Activated CD8-positive, alpha-beta T cell treated with anti-CD3 and anti-CD28 coated beads for 36 hours (primary cell): ENCODE measurements at regions not wholly inside any gene's neighbourhood (a gene's known extent, or its start where the extent isn't known, plus 50 kb on each side); places are given as distances from the start of the nearest gene placed in this dataset.

ENCODE experiments used
- ATAC-seq: fragments of 200-7000 bp; cut with Tn5 transposase; one replicate; pipeline ENCODE4 v1.10.0; 2021; ENCODE audit warnings: mild to moderate bottlenecking, moderate library complexity
- CTCF ChIA-PET: fragments of 350-600 bp; sonication (Branson Sonifier 250); formaldehyde crosslinking; loops from one replicate; lab custom pipeline; 2021; ENCODE audit warnings: antibody characterized with exemption; lab: Charles Lee
- POLR2A ChIA-PET: fragments of 350-600 bp; sonication (Branson Sonifier 250); formaldehyde crosslinking; loops from one replicate; lab custom pipeline; 2021; ENCODE audit warnings: antibody characterized with exemption; lab: Charles Lee
- DNase-seq: peaks from one replicate; pipeline ENCODE4 v3.0.0-alpha.2; 2020
- H3K27ac Mint-ChIP-seq: one replicate; pipeline ENCODE4 v1.8.0; 2021; ENCODE audit warnings: mild to moderate bottlenecking, mixed read lengths
- H3K27me3 Mint-ChIP-seq: one replicate; pipeline ENCODE4 v1.8.0; 2021; ENCODE audit warnings: mixed read lengths
- H3K36me3 Mint-ChIP-seq: one replicate; pipeline ENCODE4 v1.8.0; 2021; ENCODE audit warnings: low read depth, mixed read lengths
- H3K4me1 Mint-ChIP-seq: one replicate; pipeline ENCODE4 v1.8.0; 2021; ENCODE audit warnings: low read depth, mixed read lengths
- H3K4me3 Mint-ChIP-seq: one replicate; pipeline ENCODE4 v1.8.0; 2021; ENCODE audit warnings: mild to moderate bottlenecking, moderate library complexity, mixed read lengths
- H3K9me3 Mint-ChIP-seq: one replicate; pipeline ENCODE4 v1.8.0; 2021; ENCODE audit warnings: mixed read lengths
- CTCF ChIP-seq: fragments of 200-600 bp; IDR thresholded peaks from one replicate; pipeline ENCODE4 v1.8.0; 2022; ENCODE audit warnings: antibody characterized with exemption, mild to moderate bottlenecking
- intact Hi-C: fragments of 100-400 bp; cut with micrococcal nuclease; formaldehyde crosslinking; loops from one replicate; pipeline ENCODE4 v1.10.0; 2022

DNA sequence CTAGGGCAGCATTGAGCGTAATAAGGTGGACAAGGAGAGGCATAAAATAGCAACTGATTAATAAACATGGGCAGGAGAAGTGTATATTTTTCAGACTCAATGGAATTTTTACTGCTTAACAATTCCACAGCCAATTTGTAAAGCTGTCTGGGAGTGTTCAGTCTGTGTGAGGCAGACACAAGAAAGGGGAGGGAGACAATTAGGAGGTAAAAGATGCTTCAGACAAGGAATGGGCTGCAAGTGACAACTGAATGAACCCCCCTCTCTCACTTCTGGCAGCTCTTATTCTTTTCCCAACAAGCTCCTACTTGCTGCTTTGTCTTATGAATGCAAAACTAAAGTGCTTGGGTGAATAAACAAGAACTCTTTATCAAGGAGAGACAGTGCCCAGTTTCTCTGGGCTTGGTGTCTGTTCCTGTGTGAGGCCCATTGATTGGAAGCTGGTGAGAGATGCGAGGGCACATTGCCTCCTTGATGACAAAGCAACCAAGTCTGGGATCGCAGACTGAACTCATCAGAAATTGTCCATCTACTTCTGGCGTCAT is 575.3 kb downstream of the RNF144B start:
- no peak for TF ChIP-seq CTCF
- H3K4me1 Mint-ChIP-seq, result no peaks in the 10 kb centered on the region
- no peak overlapping the region for H3K4me3 Mint-ChIP-seq
- H3K36me3 Mint-ChIP-seq, result no peaks in the 10 kb centered on the region
- H3K27me3 Mint-ChIP-seq, result no peaks in the 10 kb centered on the region
- intact Hi-C loops, result no loop called here
- H3K9me3 Mint-ChIP-seq, result peaks cover 13% of the 10 kb centered on the region
- CTCF ChIA-PET, result no interaction called here
- POLR2A ChIA-PET, result no interaction called here
- ATAC-seq, result no peak
- DNase-seq, result no peak
- H3K27ac Mint-ChIP-seq, result no peak overlapping the region

DNA sequence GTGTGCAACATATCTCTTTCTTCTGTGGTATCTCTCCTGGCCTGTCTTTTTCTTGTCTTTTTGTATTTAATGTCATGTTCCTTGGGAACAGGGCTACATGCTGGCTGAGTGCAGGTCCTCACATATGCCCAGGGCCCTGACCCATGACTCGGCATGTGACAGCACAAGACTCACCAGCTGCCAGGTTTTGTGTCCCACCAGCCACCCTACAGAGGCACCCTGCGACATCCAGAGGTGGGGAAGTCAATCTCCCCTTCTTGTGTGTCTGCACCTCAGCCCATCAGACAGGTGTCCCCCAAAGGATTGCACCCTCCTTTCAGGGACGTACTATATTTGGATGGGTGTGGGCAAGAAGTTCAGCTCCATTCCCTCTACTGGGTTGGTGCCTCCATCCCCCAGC is 576.3 kb downstream of the RNF144B start:
- ChIA-PET POLR2A (no interaction called here), CTCF (no interaction called here)
- no peaks in the 10 kb centered on the region for H3K4me1 Mint-ChIP-seq
- H3K36me3 Mint-ChIP-seq, result no peaks in the 10 kb centered on the region
- intact Hi-C loops, result no loop called here
- DNase-seq (no peak), ATAC-seq (no peak)
- no peak overlapping the region for H3K27ac Mint-ChIP-seq
- no peak for TF ChIP-seq CTCF
- H3K9me3 Mint-ChIP-seq, result peaks cover 13% of the 10 kb centered on the region
- H3K27me3 Mint-ChIP-seq, result no peaks in the 10 kb centered on the region
- H3K4me3 Mint-ChIP-seq, result no peak overlapping the region

DNA sequence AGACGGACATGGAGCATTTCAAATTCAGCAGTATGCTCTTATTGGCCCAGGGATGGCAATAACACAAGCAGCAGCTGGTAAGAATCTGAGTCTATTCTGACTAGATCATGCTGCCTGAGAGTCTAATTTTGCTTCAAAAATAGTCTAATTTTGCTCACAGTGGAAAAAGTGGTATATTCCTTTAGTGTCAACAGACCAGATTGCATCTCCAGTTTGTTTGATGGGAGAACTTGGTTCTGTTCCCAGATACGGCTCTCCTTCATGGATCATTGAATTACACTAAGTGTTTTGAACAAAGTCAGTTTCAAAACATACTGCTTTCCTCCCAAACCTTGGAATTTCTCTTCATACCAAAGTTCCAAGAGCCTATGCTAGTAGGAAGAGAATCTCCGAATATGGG is 586.1 kb downstream of the RNF144B start:
- no peak for ATAC-seq
- H3K36me3 Mint-ChIP-seq, result no peaks in the 10 kb centered on the region

DNA sequence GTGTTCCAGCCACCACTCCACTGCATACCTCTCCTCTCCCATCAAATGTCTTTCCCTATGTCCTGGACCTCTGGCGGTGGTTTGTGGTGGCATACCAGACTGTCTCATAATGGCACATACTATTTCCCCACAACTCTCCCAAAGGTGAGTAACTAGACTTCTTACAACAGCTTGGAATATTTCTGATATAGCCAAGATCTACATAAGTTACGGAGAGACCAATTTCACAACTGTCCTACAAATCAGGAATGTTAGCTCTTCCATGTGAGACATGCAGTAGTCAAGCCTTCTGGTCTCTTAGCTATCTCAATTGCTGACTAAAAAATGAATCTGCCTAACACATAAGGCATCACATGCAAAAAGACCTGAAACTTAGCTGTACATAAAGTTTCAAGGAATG is 588.9 kb downstream of the RNF144B start:
- no peak for TF ChIP-seq CTCF
- intact Hi-C loops, result no loop called here
- no peaks in the 10 kb centered on the region for H3K4me1 Mint-ChIP-seq
- H3K4me3 Mint-ChIP-seq, result no peak overlapping the region
- ATAC-seq, result no peak
- H3K36me3 Mint-ChIP-seq, result no peaks in the 10 kb centered on the region
- ChIA-PET POLR2A (no interaction called here), CTCF (interaction anchor here (2.2 kb wide), 1 partner anchor 14 kb away, joined by 10 read pairs; no protein-coding TSS in a partner anchor)
- H3K27ac Mint-ChIP-seq, result no peak overlapping the region
- no peak for DNase-seq
- H3K9me3 Mint-ChIP-seq, result peaks cover 4% of the 10 kb centered on the region
- H3K27me3 Mint-ChIP-seq, result no peaks in the 10 kb centered on the region

More for the DNA sequence above, 586.1 kb downstream of the RNF144B start:
- no peak overlapping the region for H3K4me3 Mint-ChIP-seq
- POLR2A ChIA-PET, result no interaction called here
- no peak overlapping the region for H3K27ac Mint-ChIP-seq
- intact Hi-C loops, result no loop called here
- no peaks in the 10 kb centered on the region for H3K4me1 Mint-ChIP-seq
- DNase-seq, result no peak
- peaks cover 4% of the 10 kb centered on the region for H3K9me3 Mint-ChIP-seq
- no peak for TF ChIP-seq CTCF
- no peaks in the 10 kb centered on the region for H3K27me3 Mint-ChIP-seq
- CTCF ChIA-PET, result no interaction called here

- POLR2A ChIA-PET, result no interaction called here
- CTCF ChIA-PET, result no interaction called here
- no peak for ATAC-seq
- H3K27ac Mint-ChIP-seq, result no peak overlapping the region
- no peaks in the 10 kb centered on the region for H3K36me3 Mint-ChIP-seq
- no peaks in the 10 kb centered on the region for H3K4me1 Mint-ChIP-seq
- intact Hi-C loops, result no loop called here
- H3K9me3 Mint-ChIP-seq, result peaks cover 4% of the 10 kb centered on the region
- TF ChIP-seq CTCF, result no peak
- H3K27me3 Mint-ChIP-seq, result no peaks in the 10 kb centered on the region
- DNase-seq, result no peak
- no peak overlapping the region for H3K4me3 Mint-ChIP-seq
These were observed 589.8 kb downstream of the RNF144B start for GRCh38 chr6:18976966-18977365.
